CD8-positive, alpha-beta memory T cell (primary cell): ENCODE measurements at regions not wholly inside any gene's neighbourhood (a gene's known extent, or its start where the extent isn't known, plus 50 kb on each side); places are given as distances from the start of the nearest gene placed in this dataset.

ENCODE experiments used
- CTCF ChIA-PET: fragments of 350-600 bp; sonication (Branson Sonifier 250); formaldehyde crosslinking; loops from one replicate; lab custom pipeline; 2021; ENCODE audit warnings: antibody characterized with exemption; lab: Charles Lee
- POLR2A ChIA-PET: fragments of 350-600 bp; sonication (Branson Sonifier 250); formaldehyde crosslinking; loops from one replicate; lab custom pipeline; 2021; ENCODE audit warnings: antibody characterized with exemption; lab: Charles Lee
- DNase-seq, 5 donors: peaks; one replicate each; pipeline versions ENCODE4 v3.0.0 to v3.0.0-alpha.2; 2020 to 2022; ENCODE audit warnings: mixed read lengths in 1 of 5
- H3K27ac ChIP-seq: one replicate; pipeline ENCODE4 v1.7.0; 2013; ENCODE audit warnings: low read depth, mild to moderate bottlenecking, low read length, moderate library complexity
- H3K27me3 ChIP-seq: 2 replicates; pipeline ENCODE4 v1.7.0; 2013; ENCODE audit warnings: low read length, mild to moderate bottlenecking; ENCODE audit not compliant: insufficient read depth, poor library complexity, severe bottlenecking
- H3K36me3 ChIP-seq: 2 replicates; pipeline ENCODE4 v1.7.0; 2013; ENCODE audit warnings: mild to moderate bottlenecking, low read length, moderate library complexity; ENCODE audit not compliant: insufficient read depth
- H3K4me1 ChIP-seq: 2 replicates; pipeline ENCODE4 v1.7.0; 2013; ENCODE audit warnings: mild to moderate bottlenecking, low read length, moderate library complexity; ENCODE audit not compliant: insufficient read depth
- H3K4me3 ChIP-seq: 2 replicates; pipeline ENCODE4 v1.7.0; 2013; ENCODE audit warnings: mild to moderate bottlenecking, low read length
- H3K9me3 ChIP-seq: 2 replicates; pipeline ENCODE4 v1.7.0; 2013; ENCODE audit warnings: mild to moderate bottlenecking, low read length
- H3K27ac Mint-ChIP-seq, 8 donors: one replicate each; pipeline ENCODE4 v1.8.0; 2020 to 2021; ENCODE audit warnings: mixed read lengths in 8 of 8, mild to moderate bottlenecking in 6 of 8, inconsistent platforms in 3 of 8, moderate library complexity in 3 of 8
- H3K27me3 Mint-ChIP-seq, 2 donors: one replicate each; pipeline ENCODE4 v1.8.0; 2020 to 2021; ENCODE audit warnings: mixed read lengths in 2 of 2, mild to moderate bottlenecking in 1 of 2, moderate library complexity in 1 of 2
- H3K36me3 Mint-ChIP-seq, 3 donors: one replicate each; pipeline ENCODE4 v1.8.0; 2020 to 2021; ENCODE audit warnings: mixed read lengths in 3 of 3, inconsistent platforms in 1 of 3, mild to moderate bottlenecking in 1 of 3
- H3K4me1 Mint-ChIP-seq, 3 donors: one replicate each; pipeline ENCODE4 v1.8.0; 2020 to 2021; ENCODE audit warnings: mixed read lengths in 3 of 3, inconsistent platforms in 1 of 3, mild to moderate bottlenecking in 1 of 3
- H3K4me3 Mint-ChIP-seq, 7 donors: one replicate each; pipeline ENCODE4 v1.8.0; 2020 to 2021; ENCODE audit warnings: mixed read lengths in 7 of 7, mild to moderate bottlenecking in 6 of 7, moderate library complexity in 4 of 7, inconsistent platforms in 2 of 7
- H3K9me3 Mint-ChIP-seq, 5 donors: one replicate each; pipeline ENCODE4 v1.8.0; 2020 to 2022; ENCODE audit warnings: mixed read lengths in 5 of 5, mild to moderate bottlenecking in 3 of 5, moderate library complexity in 2 of 5, inconsistent platforms in 1 of 5

- H3K36me3 Mint-ChIP-seq = no peaks in the 10 kb centered on the region
- H3K9me3 Mint-ChIP-seq = no peaks in the 10 kb centered on the region
- H3K4me3 Mint-ChIP-seq = no peak overlapping the region
- no peaks in the 10 kb centered on the region for H3K27me3 ChIP-seq
- no peaks in the 10 kb centered on the region for H3K9me3 ChIP-seq
- DNase-seq = no peak
- H3K27ac Mint-ChIP-seq = no peak overlapping the region
- ChIA-PET CTCF (no interaction called here), POLR2A (no interaction called here)
- peaks cover 0 to 37% of the 10 kb centered on the region in 2 donors for H3K27me3 Mint-ChIP-seq
- no peaks in the 10 kb centered on the region for H3K4me1 Mint-ChIP-seq
- H3K4me3 ChIP-seq = no peak overlapping the region
- H3K4me1 ChIP-seq = no peaks in the 10 kb centered on the region
- H3K27ac ChIP-seq = no peak overlapping the region
- H3K36me3 ChIP-seq = no peaks in the 10 kb centered on the region
Measured at GRCh38 chr3:124599779-124600693, 130.2 kb upstream of the UMPS start.

GRCh38 chr3:124600765-124601164 is 129.5 kb upstream of the UMPS start:
- H3K36me3 ChIP-seq = no peaks in the 10 kb centered on the region

DNA sequence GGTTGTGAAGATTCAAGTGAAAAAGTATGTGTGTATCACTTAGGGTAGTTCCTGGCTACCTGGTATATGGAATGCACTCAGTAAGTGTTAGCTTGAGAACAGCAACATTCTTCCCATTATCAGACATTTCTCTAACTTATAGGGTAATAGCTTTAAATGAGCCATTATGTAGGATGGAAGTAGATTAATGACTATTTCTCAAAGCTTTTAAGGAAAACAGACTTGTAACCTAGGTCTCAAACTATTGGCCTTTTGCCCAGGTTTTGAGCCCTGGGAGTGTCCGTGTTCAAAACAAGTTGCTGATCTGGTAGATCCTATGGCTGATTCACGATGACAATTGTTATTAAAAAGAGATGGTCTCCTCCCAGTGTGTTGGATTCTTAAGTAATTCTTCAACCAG is 129.1 kb upstream of the UMPS start:
- ChIA-PET CTCF (no interaction called here), POLR2A (no interaction called here)
- Histone ChIP-seq H3K4me1 (no peaks in the 10 kb centered on the region), H3K9me3 (no peaks in the 10 kb centered on the region), H3K36me3 (no peaks in the 10 kb centered on the region), H3K27me3 (no peaks in the 10 kb centered on the region), H3K4me3 (no peak overlapping the region), H3K27ac (no peak overlapping the region)
- H3K4me1 Mint-ChIP-seq = no peaks in the 10 kb centered on the region
- H3K27ac Mint-ChIP-seq = no peak overlapping the region
- H3K27me3 Mint-ChIP-seq = peaks cover 3 to 42% of the 10 kb centered on the region in 2 donors
- H3K4me3 Mint-ChIP-seq = no peak overlapping the region
- no peaks in the 10 kb centered on the region for H3K36me3 Mint-ChIP-seq
- no peak for DNase-seq
- H3K9me3 Mint-ChIP-seq = no peaks in the 10 kb centered on the region

More at GRCh38 chr3:124600765-124601164, 129.5 kb upstream of the UMPS start:
- Mint-ChIP-seq H3K9me3 (no peaks in the 10 kb centered on the region), H3K27ac (no peak overlapping the region), H3K27me3 (peaks cover 2 to 40% of the 10 kb centered on the region in 2 donors), H3K4me1 (no peaks in the 10 kb centered on the region), H3K36me3 (no peaks in the 10 kb centered on the region), H3K4me3 (no peak overlapping the region)
- ChIA-PET POLR2A (no interaction called here), CTCF (no interaction called here)
- no peak for DNase-seq
- Histone ChIP-seq H3K4me1 (no peaks in the 10 kb centered on the region), H3K4me3 (no peak overlapping the region), H3K27ac (no peak overlapping the region), H3K27me3 (no peaks in the 10 kb centered on the region), H3K9me3 (no peaks in the 10 kb centered on the region)

DNA sequence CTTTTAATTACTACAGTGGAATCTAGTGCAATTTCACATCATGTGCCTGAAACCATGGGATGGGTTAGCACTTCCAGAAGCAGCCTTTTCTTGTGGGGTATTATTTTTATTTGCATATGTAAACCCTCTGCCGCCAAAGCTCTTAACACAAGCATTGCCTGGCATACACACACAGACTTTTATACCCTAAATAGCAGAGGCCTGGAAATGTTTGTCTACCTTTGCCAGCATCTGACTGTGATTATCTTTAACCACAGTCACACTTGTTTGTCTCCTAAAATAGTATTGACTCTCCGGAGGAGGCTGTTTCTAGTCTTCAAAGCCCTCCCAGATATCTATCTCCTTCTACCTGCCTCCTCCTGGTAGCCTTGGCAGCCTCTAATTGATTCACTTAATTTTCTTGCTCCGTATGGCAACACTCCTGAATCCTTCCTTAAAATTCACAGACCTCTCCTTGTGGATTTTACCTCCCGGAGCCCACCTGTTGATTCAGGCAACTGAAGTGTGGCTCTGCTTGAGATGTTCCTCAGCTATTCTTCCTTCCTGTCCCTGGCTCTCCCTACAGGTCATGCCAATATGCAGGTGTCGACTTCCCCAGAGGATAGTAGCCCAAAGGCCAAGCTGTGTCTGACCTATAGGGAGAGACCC is 127.1 kb upstream of the UMPS start:
- Histone ChIP-seq H3K9me3 (no peaks in the 10 kb centered on the region), H3K27ac (no peak overlapping the region), H3K4me1 (no peaks in the 10 kb centered on the region), H3K36me3 (no peaks in the 10 kb centered on the region), H3K4me3 (no peak overlapping the region), H3K27me3 (no peaks in the 10 kb centered on the region)
- Mint-ChIP-seq H3K9me3 (no peaks in the 10 kb centered on the region), H3K4me3 (no peak overlapping the region), H3K4me1 (no peaks in the 10 kb centered on the region), H3K27me3 (peaks cover 6 to 32% of the 10 kb centered on the region in 2 donors), H3K36me3 (no peaks in the 10 kb centered on the region), H3K27ac (no peak overlapping the region)
- ChIA-PET POLR2A (no interaction called here), CTCF (no interaction called here)
- DNase-seq = no peak

- CTCF ChIA-PET = interaction anchor here (1.1 kb wide), 1 partner anchor 47 kb away, joined by 3 read pairs; no protein-coding TSS in a partner anchor
- H3K27me3 Mint-ChIP-seq = peaks cover 6 to 24% of the 10 kb centered on the region in 2 donors
- H3K9me3 Mint-ChIP-seq = no peaks in the 10 kb centered on the region
- DNase-seq = no peak
- POLR2A ChIA-PET = interaction anchor here (0.7 kb wide), 1 partner anchor 77 kb away, joined by 4 read pairs; no protein-coding TSS in a partner anchor
- H3K36me3 Mint-ChIP-seq = no peaks in the 10 kb centered on the region
- peak overlapping the region in 1 of 8 donors; percentile 43 for H3K27ac Mint-ChIP-seq
- Histone ChIP-seq H3K27me3 (no peaks in the 10 kb centered on the region), H3K4me3 (no peak overlapping the region), H3K36me3 (no peaks in the 10 kb centered on the region), H3K9me3 (no peaks in the 10 kb centered on the region), H3K4me1 (no peaks in the 10 kb centered on the region), H3K27ac (no peak overlapping the region)
- H3K4me3 Mint-ChIP-seq = no peak overlapping the region
- H3K4me1 Mint-ChIP-seq = no peaks in the 10 kb centered on the region
Measured at GRCh38 chr3:124605781-124606579, 124.3 kb upstream of the UMPS start.

DNA sequence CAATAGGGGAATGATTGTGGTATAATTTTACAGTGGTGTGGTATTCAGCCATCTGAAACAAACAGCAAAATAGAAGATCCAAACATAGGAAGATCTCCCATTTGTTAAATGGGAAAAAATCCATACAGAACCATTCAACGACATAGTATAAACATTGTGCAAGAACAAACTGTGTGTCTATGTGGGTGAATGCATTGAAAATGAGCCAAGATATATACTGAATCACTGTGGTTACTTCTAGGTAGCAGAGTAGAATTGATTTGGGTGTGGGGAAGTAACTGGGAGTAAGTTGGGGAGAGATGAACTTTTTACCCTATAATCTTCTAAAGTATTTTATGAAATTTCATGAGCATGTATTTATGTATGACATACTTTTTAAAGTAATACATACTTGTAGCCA is 123.1 kb upstream of the UMPS start:
- no peaks in the 10 kb centered on the region for H3K9me3 ChIP-seq
- no peaks in the 10 kb centered on the region for H3K27me3 ChIP-seq
- no peak overlapping the region for H3K27ac Mint-ChIP-seq
- no peak for DNase-seq
- H3K4me3 ChIP-seq = no peak overlapping the region
- CTCF ChIA-PET = no interaction called here
- H3K9me3 Mint-ChIP-seq = no peaks in the 10 kb centered on the region
- peaks cover 6 to 22% of the 10 kb centered on the region in 2 donors for H3K27me3 Mint-ChIP-seq
- no peaks in the 10 kb centered on the region for H3K4me1 Mint-ChIP-seq
- H3K36me3 ChIP-seq = no peaks in the 10 kb centered on the region
- no peaks in the 10 kb centered on the region for H3K4me1 ChIP-seq
- H3K36me3 Mint-ChIP-seq = no peaks in the 10 kb centered on the region
- H3K27ac ChIP-seq = no peak overlapping the region
- no peak overlapping the region for H3K4me3 Mint-ChIP-seq
- POLR2A ChIA-PET = no interaction called here

DNA sequence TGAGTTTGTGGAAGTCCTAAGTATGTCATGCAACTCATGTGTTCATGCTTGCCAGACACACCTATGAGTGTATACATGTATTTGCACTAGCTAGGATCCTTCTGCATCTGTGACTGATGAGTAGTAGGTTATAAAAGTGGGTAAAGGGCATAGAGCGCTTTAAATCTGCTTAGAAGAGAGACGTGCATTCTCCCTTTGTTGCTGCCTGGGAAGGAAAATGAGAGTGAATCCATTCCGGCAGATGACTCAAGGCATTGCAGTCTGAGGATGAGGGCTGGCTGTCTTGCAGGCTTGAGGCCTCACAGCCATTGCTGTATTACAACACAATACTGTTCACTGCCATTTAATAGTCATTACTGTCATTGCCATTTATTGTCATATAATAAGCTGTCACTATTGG is 120.8 kb upstream of the UMPS start:
- no peak for DNase-seq
- no peaks in the 10 kb centered on the region for H3K9me3 Mint-ChIP-seq
- Histone ChIP-seq H3K4me1 (no peaks in the 10 kb centered on the region), H3K4me3 (no peak overlapping the region), H3K36me3 (no peaks in the 10 kb centered on the region), H3K27me3 (no peaks in the 10 kb centered on the region), H3K27ac (no peak overlapping the region), H3K9me3 (no peaks in the 10 kb centered on the region)
- no peaks in the 10 kb centered on the region for H3K4me1 Mint-ChIP-seq
- POLR2A ChIA-PET = no interaction called here
- H3K27ac Mint-ChIP-seq = no peak overlapping the region
- CTCF ChIA-PET = no interaction called here
- peaks cover 5 to 6% of the 10 kb centered on the region in 2 donors for H3K27me3 Mint-ChIP-seq
- no peak overlapping the region for H3K4me3 Mint-ChIP-seq
- H3K36me3 Mint-ChIP-seq = no peaks in the 10 kb centered on the region

DNA sequence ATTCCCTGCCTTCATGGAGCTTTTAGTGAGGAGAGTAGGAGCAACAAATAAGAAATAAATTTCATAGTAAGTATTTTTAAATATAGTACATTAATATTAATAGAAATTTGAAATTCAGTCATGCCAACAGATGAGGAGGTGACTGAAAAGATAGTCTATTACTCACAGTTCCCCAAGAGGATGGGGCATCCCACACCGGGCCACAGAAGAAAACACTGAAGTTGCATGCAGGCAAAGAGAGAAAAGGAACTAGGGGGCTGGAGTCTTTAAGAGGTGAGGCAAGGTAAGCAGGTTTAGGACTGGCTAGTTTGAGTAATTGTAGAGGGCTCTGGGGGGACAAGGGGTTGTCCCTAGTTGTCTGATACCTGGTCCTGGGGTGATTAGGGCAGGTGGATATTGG is 120.1 kb upstream of the UMPS start:
- ChIA-PET POLR2A (no interaction called here), CTCF (no interaction called here)
- H3K9me3 Mint-ChIP-seq = no peaks in the 10 kb centered on the region
- Histone ChIP-seq H3K27ac (no peak overlapping the region), H3K27me3 (no peaks in the 10 kb centered on the region), H3K4me1 (no peaks in the 10 kb centered on the region), H3K9me3 (no peaks in the 10 kb centered on the region), H3K4me3 (no peak overlapping the region), H3K36me3 (no peaks in the 10 kb centered on the region)
- peaks cover 6 to 10% of the 10 kb centered on the region in 2 donors for H3K27me3 Mint-ChIP-seq
- DNase-seq = no peak
- H3K4me3 Mint-ChIP-seq = no peak overlapping the region
- H3K36me3 Mint-ChIP-seq = no peaks in the 10 kb centered on the region
- peaks cover 0 to under 1% (median 0%) of the 10 kb centered on the region in 3 donors for H3K4me1 Mint-ChIP-seq
- H3K27ac Mint-ChIP-seq = no peak overlapping the region
